ACHN (cell line): ENCODE measurements at regions not wholly inside any gene's neighbourhood (a gene's known extent, or its start where the extent isn't known, plus 50 kb on each side); places are given as distances from the start of the nearest gene placed in this dataset.

ENCODE experiments used
- DNase-seq: peaks from one replicate; pipeline ENCODE4 v3.0.0-alpha.2; 2015
- in situ Hi-C: cut with HindIII; loops from 2 replicates; pipeline ENCODE4 v1.10.0; 2017; ENCODE audit warnings: low sequenced_read_pairs, low pct_ligation_motif_present, low pct_unique_long_range_greater_than_20kb

DNA sequence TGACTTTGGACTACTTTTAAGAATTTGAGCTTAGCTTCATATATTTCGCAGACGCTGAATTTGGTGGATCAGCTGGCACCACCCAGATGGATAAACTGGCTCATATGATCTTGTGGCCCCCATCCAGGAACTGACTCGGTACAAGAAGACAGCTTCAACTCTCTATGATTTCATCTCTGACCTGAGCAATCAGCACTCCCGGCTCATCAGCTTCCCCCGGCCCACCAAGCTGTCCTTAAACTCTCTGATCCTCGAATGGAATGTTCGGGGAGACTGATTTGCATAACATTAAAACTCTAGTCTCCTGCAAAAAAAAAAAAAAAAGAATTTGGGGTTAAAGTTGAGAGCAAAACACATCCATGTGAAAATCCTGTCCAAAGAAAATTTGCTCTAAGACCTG lies 71.4 kb upstream of the IRS2 start:
- in situ Hi-C loops, result no loop called here
- DNase-seq, result no peak

DNA sequence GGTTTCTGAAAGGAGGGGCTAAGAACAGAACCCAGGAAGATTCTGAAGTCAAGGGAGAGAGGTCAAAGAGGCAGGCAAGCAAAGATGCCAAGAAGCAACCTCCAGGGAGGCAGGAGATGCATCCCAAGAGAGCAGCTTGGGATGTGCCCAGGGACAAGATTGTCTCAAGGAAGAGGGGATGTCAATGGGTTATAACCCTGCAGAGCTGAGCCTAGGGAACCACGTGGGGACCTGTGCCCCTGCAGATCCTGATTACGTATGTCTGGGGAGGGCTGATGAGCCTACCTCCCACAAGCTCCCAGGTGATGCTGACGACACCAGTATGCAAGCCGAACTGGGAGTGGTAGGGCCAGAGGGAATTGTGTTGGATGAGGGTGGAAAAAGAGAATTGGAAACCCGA lies 70.9 kb upstream of the IRS2 start:
- no peak for DNase-seq

DNA sequence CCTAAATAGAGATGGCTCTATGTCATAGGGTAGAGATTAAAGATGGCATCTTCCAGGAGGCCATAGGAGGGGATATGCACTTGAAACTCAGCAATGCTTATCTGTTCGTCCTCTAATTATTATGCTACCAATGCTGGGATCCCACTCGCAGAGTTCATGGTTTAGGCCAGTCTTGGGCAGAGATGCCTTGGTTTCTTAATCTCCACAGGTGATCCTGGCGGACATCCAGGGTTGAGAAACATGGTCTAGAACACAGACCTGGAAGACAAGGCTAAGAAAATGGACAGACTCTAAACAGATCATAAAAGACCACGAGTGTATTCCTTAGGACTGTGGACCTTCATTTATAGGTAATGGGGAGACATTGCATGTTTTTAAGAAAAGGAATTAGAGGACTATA lies 70.0 kb upstream of the IRS2 start:
- in situ Hi-C loops, result no loop called here
- DNase-seq, result no peak

More for the DNA sequence above, 70.9 kb upstream of the IRS2 start:
- in situ Hi-C loops, result no loop called here

DNA sequence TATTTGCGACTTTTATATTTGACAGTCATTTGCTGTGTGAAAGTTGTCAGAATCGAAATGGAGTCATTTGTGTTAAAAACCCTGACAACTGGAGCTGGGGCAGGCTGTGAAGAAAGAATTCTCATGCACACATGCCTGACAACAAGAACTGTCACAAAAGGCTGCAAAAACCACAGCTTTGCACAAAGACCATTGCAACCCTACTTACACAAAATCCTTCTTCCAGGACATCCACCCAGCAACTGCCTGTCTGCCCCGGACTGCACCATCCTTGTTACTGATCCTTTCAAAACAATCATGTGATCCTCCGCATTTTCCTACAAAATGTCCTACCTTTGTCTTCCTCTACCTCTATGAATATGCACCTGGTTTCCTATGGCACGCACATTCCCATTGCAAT lies 66.8 kb upstream of the IRS2 start:
- DNase-seq, result no peak
- in situ Hi-C loops, result no loop called here

DNA sequence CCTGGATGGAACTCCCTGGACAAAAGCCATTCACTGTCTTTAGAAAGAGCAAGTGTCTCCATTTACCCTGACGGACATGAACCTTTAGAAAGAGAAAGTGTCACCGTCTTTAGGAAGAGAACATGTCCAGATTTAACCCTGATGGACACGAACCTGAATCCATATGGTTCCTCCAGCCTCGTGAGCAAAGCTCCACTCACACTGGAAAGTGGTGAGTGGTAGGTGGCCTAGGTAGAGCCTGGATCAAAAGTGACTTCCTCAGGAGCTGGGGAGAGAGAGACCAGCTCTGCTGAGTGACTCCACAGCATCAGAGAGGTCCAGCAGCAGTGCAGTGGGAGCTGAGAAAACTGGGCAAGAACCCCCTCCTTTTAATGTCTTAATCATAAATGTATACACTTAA lies 59.8 kb upstream of the IRS2 start:
- in situ Hi-C loops, result no loop called here
- DNase-seq, result no peak

DNA sequence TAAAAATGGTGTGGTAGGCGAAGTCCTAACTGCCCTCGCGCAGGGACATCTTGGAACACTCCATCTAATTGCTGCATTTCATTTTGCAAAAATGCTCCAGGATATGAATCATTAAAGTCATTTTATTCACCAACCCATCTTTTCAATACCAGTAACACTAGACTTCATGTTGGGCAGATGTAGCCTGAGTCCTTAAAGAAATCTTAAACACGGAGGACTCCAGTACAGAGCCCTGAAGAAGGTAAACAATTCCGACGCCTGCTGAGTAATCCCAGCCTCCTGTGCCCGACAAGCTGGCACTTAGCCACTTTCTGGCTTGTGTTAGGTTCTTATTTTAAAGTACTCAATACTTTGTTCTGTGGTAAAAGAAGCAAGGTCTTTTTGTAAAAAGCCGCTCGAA lies 58.0 kb upstream of the IRS2 start:
- in situ Hi-C loops, result no loop called here
- DNase-seq, result no peak

DNA sequence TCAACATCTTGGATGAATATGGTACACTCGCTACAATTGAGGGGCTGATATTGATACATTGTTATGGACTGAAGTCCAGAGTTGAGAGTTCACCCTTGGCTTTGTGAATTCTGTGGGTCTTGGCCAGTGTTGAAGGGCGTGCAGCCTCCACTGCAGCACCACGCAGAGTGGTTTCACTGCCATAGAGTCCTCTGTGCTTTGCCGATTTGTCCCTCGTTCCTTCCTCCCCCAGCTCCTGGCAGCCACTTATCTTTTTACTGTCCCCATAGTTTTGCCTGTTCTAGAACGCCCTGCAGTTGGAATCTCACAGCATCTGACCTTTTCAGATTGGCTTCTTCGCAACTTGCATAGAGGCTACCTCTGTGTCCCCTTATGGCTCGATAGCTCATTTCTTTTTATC lies 57.3 kb upstream of the IRS2 start:
- no peak for DNase-seq
- in situ Hi-C loops, result no loop called here

DNA sequence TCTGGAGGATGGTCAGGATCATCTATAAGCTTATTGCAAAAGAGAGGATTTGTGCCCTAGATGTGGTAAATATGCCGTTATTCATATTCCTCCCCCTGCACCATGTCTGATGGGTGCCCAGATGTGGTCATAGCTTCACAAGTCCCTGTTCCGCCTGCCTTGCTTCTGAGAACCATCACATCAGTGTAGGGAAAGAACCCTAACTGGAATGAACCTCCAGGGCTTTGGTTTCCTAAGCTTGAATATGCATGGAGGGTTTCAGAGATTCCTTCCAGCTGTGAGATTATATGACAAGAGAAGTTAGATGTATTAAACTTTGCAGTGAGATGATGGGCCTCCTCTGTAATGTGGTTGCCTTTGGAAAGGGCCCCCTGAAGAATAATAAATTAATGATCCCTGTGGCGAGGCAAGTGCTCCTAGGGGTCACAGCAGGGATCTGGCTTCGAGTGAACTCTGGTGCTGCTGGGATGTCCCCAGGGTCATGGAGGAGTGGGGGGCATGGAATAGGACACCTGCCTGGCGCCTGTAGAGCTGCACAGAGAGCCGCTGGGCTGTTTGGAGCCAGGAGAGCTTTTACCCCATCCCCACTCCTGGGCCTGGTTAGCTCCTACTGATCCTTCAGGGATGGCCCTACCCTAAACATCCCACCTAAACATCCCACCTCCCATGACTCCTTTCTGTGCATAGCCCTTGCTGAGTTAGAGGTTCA lies 56.0 kb upstream of the IRS2 start:
- in situ Hi-C loops, result no loop called here
- DNase-seq, result no peak

DNA sequence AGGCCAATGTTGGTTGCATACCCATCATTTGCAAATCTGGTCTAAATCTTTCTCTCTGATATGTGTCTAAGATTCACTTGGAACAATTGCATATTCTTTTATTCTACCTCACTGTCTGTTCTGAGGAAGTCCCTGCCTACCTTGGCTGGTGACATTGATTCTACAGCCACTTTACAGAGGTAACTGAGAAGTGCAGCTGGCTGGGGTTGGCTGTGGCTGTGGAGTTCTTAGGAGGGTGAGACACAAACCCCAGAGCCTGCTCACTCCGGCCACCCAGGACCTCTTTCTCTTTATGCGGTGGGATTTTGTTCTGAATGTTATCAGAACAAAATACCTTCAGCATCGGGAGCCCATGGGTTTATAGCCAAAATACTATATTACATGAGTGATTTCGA lies 54.5 kb upstream of the IRS2 start:
- no peak for DNase-seq
- in situ Hi-C loops, result no loop called here

DNA sequence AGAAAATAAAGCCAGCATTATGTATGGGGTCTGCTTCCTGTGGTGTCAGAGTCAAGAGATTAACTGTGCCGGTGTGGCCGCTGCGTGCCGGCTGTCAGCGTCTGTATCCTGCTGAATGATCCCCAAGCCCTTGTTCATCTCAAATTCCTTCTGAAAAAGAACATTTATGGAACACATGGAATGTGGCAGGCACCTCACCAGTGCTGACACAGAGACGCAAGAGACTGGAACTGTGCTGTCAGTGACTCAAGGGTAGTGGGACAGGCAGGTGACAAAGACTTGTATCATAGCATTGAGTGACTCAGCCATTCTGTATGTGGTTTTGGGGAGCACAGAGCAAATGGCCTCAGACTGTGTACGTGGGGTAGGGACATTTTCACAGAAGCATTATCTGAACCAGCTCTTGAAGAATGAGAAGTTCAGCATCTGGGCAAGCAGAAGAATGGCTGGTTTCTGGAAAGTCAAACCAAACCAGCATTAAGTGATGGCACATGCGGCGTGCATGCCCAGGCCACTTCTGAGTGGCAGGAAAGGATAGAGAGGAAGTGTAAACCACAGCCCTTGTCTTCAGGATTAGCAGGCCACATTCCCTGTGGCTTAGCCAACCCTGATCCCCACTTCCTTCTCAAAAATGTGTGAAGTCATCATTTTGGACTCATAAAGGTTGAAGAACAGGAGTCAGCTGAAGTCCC lies 54.0 kb upstream of the IRS2 start:
- peak; percentile 29 for DNase-seq
- in situ Hi-C loops, result no loop called here

DNA sequence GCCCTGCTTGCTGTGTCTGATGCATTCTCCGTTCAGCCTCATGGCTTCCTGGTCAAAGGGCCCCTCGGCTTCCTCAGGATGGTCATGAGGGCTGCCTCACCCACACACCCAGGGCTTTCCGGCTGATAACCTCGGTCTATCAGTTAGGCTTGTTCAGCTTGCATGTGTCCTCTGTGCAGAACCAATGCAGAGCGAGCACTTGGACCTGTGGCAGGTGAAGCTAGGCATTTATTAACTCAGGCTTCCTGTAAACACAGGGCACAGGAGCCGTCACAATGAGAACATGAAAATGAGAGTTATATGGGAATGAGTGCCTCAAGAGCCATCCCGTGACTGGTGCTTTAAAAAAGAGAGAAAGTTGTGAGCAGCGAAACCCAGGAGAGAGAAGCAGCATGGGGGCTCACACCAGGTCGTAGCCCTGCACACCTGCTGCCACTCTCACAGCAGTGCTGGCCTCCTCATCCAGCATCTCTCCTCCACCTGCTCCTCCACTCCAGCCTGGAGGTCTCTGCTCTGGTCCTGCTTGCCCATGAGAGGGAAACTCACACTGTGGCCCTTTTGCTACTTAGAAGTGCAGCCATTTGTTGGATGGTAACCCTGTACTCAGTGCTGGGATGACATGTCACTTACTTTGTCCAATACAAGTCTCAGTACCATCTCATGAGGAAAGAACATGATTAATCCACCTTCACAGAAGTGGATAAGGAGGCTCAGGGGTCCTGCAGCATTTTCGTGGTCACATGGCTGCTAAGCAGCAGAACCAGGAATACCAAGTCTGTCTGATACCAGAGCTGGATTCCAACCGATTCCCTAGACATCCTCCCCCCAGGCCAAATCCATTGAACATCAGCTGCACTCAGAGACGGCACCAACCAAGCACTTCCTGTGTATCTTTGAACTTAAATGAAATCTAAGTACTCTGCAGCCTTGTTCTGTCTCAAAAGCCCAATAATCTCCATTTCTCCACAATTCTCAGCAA lies 50.5 kb upstream of the IRS2 start:
- in situ Hi-C loops, result no loop called here
- DNase-seq, result no peak
